22Rv1 (cell line): ENCODE measurements at regions not wholly inside any gene's neighbourhood (a gene's known extent, or its start where the extent isn't known, plus 50 kb on each side); places are given as distances from the start of the nearest gene placed in this dataset.

Experiments used
- H3K27ac ChIP-seq: fragments of 450-650 bp; 2 replicates; pipeline ENCODE4 v1.5.1; 2017
- ZFX ChIP-seq: fragments of 450-650 bp; IDR thresholded peaks from 2 replicates; pipeline ENCODE4 v1.6.1; 2017; ENCODE audit warnings: antibody characterized with exemption, borderline replicate concordance
- TF ChIP-seq, protein P1 (sequence below): fragments of 450-650 bp; IDR thresholded peaks from 2 replicates; pipeline ENCODE4 v1.5.1; 2017; ENCODE audit warnings: mild to moderate bottlenecking

DNA sequence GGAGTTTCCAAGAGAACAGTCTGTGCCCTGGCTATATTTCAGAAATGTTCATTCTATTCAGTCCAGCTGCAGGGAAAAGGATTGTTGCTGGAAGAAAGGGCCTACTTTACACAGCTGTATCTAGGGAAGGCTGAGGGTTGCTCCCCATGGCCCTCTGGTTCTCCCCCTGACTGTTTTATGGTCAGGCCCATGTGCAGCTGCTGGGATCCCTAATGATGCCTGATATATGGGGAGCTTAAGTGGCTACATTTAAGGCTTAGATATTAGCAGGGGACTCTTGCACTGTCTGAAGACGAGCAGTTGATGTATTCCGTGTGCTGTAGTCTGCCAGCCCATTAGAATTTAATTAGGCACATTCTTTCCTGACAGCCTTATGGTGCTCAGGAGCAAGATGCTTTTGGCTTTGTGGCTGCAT is 72.0 kb downstream of the FAM43A start:
- H3K27ac ChIP-seq, result no peak overlapping the region
- TF ChIP-seq ZFX, result no peak

DNA sequence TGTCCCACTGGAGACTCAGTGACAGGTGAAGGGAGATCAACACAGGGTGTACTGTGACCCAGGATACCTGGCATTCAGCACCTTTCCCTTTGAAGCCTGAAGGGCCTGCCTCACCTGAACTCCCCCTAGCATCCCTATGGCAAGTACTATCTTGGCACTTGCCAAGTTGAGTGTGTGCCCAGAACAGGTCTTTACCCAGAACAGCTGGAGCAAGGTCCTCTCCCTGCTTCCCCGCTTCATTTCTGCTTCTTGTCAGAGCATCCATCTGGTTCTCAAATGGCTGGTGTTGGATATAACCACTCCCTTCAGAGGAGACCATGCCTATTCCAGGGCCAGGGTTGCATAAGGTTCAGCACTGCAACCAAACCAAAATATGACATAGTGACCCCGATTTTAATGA is 73.0 kb downstream of the FAM43A start:
- TF ChIP-seq ZFX, result no peak
- TF ChIP-seq, protein P1, sequence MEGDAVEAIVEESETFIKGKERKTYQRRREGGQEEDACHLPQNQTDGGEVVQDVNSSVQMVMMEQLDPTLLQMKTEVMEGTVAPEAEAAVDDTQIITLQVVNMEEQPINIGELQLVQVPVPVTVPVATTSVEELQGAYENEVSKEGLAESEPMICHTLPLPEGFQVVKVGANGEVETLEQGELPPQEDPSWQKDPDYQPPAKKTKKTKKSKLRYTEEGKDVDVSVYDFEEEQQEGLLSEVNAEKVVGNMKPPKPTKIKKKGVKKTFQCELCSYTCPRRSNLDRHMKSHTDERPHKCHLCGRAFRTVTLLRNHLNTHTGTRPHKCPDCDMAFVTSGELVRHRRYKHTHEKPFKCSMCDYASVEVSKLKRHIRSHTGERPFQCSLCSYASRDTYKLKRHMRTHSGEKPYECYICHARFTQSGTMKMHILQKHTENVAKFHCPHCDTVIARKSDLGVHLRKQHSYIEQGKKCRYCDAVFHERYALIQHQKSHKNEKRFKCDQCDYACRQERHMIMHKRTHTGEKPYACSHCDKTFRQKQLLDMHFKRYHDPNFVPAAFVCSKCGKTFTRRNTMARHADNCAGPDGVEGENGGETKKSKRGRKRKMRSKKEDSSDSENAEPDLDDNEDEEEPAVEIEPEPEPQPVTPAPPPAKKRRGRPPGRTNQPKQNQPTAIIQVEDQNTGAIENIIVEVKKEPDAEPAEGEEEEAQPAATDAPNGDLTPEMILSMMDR, result no peak
- H3K27ac ChIP-seq, result no peak overlapping the region

DNA sequence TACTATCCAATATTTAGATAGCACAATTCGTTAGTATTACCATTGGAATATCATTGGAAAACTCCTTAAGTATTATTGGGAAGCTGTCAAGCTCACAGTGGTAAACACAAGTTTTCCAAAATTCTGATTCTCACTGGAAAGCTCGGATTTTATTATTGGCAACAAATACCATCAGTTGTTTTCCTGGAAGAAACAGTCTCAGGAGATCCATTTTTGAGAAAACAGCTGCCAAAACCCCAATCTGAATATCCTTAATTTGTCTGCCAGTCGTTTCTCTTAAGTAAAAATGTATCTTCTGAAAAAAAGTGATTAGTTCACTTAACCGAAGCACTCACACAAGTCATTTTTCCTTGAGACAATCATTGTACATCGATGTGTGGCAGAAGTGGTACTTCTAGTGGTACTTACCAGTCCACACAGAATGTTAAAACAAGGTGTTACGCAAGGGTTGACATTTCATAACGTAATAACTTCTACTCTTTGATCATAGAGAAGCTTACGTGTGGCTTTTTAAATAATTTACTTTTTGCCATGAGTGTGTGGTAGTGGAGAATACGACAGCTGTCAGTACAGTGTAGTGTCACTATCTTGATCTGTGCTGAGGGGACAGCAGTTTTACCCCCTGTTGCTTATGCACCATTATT is 74.9 kb downstream of the FAM43A start:
- no peak overlapping the region for H3K27ac ChIP-seq
- no peak for TF ChIP-seq ZFX
- TF ChIP-seq, protein P1, result no peak

DNA sequence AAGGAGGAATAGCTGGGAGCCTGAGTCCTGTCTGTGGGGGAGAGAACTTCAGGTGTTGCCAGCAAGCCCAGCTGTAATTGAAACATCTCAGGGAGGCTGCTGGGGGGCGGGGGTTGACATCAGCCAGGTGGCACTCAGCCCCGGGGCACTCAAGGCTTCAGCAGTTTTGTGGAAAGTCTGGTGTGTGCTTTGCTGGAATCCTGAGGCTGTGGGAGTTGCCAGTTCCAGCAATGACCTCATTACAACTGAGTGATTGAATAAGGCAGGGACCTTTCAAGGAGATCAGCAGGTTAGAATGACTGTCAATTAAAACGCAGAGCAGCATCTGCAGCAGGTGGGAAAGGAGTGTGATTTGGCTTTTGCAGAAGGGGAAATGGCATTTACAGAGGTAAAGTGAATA is 75.7 kb downstream of the FAM43A start:
- TF ChIP-seq, protein P1, result no peak
- TF ChIP-seq ZFX, result no peak
- no peak overlapping the region for H3K27ac ChIP-seq

DNA sequence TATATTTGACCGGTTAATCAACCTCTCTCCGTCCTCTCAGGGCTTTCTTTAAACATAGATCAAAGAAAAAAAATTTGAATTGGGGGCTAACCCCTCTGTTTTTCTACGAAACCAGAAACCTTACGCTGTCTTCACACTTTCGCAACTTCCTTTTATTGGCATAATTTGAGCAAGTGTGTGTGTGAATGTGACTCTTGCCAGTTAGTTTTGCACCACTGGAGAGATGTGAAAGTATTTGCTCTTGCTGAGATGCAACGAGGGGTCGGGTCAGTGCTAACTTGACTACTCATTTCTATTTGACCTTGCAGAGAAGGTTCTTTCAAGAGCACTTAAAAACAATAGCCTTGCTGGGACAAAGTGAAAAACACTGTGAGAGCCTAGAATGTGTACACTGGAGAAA is 81.2 kb downstream of the FAM43A start:
- H3K27ac ChIP-seq, result no peak overlapping the region
- no peak for TF ChIP-seq ZFX
- TF ChIP-seq, protein P1, result no peak

DNA sequence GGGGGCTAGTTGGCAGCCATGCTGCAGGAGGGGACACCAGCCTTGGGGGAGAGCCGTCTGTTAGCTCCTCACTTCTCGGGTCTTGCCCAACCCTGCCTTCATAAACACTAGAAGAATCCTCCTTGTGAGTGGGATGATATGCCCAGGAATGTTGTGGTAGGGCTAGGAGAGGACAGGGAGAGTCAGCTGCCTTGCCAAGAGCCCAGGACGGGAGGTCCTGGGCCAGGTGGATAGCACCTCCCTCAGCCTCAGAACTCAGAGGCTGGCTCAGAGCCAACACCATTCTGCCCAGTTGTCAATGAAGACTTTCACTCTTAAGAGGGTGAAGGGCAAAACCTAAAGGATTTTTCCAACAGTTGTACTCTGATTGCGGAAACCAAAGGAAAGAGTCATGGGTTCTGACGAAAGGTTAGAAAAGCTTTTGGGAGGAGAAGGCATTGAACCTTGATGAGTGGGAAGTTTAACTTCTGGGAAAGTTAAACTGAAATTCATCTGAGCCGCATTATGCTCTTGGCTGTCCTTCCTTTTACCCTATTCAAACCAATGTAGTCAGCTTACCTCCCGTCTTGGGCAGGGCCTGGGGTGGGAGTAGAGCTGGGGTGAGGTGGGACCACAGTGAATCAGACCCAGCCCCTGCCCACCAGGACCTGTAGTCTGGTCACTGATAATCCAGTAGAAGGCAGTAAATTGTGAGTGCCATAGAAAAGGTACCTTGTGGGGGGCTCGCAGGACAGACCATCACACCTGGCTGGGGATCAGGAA is 81.9 kb downstream of the FAM43A start:
- H3K27ac ChIP-seq, result no peak overlapping the region
- TF ChIP-seq ZFX, result no peak
- TF ChIP-seq, protein P1, result no peak

DNA sequence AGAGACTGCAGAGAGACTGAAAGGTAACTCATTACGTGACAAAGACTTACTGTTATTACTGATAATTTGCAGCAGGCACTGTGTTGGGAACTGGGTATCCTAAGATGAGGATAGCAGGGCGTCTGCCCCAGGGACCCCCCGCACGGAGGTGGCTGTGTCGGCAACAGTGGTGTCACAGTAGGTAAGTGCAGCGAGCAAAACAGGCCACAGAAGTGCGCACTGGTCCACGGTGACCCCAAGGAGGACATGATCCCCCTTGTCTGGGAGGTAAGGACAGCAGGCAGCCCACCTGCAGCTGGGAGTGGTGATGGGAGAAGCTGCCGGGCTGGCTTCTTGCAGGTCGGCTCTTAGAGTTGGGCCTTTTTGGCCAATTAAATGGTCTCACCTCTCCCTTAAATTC is 82.9 kb downstream of the FAM43A start:
- no peak overlapping the region for H3K27ac ChIP-seq
- TF ChIP-seq ZFX, result no peak
- TF ChIP-seq, protein P1, result no peak
